ENCODE measurements at regions not wholly inside any gene's neighbourhood (a gene's known extent, or its start where the extent isn't known, plus 50 kb on each side); places are given as distances from the start of the nearest gene placed in this dataset.

- no peak for DNase-seq (ENCODE audit: low read depth, low spot score)
These were observed 117.8 kb upstream of the LGALSL start for GRCh38 chr2:64336171-64336570.

GRCh38 chr2:64337314-64337713 lies 116.6 kb upstream of the LGALSL start:
- no peak for DNase-seq (ENCODE audit: low read depth, low spot score)

- no peak for DNase-seq (ENCODE audit: low read depth, low spot score)
These were observed 115.9 kb upstream of the LGALSL start for GRCh38 chr2:64338108-64338507.

DNA sequence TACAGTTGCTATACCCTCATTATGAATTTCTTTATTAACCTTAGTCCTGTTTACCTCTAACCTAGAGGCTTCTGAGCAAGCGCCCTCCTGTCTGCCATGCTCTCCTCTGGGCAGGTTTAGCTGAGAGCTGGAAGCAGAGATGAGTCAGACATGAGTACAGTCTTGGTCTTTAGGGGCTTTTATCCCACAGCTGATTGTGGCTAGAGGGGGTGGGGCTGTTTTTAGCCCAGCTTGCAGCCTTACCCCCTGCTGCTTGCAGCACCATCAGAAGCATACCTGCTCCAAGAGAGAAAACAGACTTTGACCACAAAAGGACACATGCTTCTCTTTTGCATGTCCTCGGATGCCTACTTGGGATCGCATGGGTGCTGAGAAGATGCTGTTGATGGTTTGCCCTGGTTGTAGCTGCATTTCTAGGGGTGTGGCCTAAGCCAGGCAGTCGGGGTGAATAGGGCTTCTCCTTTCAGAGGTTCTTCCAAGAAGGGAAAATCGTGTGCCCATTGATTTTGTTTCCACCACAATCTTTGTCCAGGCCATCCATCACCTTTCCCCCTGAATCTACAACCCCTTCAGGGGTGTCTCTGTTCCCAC lies 115.0 kb upstream of the LGALSL start:
- DNase-seq (ENCODE audit: low read depth, low spot score): no peak

- no peak for DNase-seq (ENCODE audit: low read depth, low spot score)
These were observed 112.5 kb upstream of the LGALSL start for GRCh38 chr2:64341461-64341860.

DNA sequence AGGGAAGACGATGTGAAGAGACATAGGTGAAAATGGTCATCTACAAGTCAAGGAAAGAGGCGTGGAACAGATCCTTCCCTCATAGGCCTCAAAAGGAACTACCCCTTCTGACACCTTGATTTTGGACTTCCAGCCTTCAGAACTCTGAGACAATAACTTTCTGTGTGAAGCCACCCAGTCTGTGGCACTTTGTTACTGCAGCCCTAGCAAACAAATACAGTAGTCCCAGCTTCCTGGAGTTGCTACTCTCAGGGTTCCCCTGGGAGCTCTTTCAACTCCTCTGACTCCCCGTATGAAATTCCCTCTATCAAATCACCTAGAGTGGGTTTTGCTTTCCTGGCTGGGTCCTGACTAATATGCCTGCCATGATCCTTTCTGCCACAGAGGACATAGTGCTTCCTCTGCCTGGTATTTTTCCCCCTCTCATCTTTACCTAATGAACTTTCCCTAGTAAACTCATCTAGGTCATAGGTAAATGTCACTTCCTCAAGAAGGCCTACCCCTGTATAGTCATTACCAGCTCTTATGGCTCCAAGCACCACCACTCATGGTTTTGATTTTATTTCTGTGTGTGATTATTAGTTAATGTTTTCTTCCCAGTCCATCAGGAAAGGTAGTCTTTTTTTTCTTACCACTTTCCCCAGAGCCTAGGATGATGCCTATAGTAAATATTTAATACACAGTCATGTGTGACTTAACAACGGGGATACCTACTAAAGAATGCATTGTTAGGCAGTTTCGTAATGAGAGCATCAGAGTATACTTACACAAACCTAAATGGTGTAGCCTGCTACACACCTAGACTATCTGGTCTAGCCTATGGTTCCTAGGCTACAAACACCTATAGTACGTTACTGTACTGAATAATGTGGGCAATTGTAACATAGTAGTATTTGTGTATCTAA lies 111.5 kb upstream of the LGALSL start:
- DNase-seq (ENCODE audit: low read depth, low spot score): no peak

- DNase-seq (ENCODE audit: low read depth, low spot score): no peak
These were observed 108.9 kb upstream of the LGALSL start for GRCh38 chr2:64344999-64345576.

GRCh38 chr2:64345998-64346397 lies 108.0 kb upstream of the LGALSL start:
- no peak for DNase-seq (ENCODE audit: low read depth, low spot score)

GRCh38 chr2:64348386-64349130 lies 105.4 kb upstream of the LGALSL start:
- DNase-seq (ENCODE audit: low read depth, low spot score): no peak

GRCh38 chr2:64349131-64349530 lies 104.8 kb upstream of the LGALSL start:
- DNase-seq (ENCODE audit: low read depth, low spot score): no peak

DNA sequence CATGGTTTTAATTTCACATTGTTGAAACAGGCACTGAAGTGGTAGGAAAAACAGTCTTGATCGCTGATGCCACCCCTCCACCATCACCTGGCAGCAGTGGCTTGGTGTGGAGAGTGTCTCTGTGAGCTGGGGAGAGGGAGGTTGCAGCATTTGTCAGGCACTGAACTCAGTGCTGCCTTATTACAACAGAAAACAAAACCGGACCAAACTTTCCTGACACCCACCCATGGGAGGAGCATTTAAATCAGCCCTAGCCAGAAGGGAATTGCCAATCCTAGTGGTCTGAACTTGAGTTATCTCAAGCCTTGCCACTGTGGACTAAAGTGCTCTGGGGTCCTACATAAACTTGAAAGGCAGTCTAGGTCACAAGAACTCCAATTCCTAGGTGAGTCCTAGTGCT lies 103.0 kb upstream of the LGALSL start:
- DNase-seq (ENCODE audit: low read depth, low spot score): no peak

- no peak for DNase-seq (ENCODE audit: low read depth, low spot score)
These were observed 101.7 kb upstream of the LGALSL start for GRCh38 chr2:64352292-64352691.

GRCh38 chr2:64354857-64355680 lies 98.9 kb upstream of the LGALSL start:
- DNase-seq (ENCODE audit: low read depth, low spot score): no peak

DNA sequence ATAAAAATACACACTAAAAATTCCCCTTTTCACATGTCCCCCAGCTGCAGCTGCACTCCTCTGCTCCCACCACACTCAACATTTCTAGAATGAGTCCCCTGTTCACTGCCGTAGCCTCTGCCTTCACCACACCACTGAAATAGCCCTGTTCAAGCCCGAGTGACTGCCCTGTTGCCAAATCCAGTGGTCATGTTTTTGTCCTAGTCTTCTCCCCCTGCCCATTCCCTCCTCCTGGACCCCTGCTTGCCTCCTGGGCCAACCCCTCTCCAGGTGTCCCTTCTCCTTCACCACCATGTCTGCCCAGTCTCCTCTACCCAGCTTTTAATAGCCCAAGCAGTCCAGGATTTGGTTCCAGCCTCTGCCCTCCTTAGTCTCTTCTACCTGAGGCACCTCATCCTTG lies 97.1 kb upstream of the LGALSL start:
- DNase-seq (ENCODE audit: low read depth, low spot score): no peak

DNA sequence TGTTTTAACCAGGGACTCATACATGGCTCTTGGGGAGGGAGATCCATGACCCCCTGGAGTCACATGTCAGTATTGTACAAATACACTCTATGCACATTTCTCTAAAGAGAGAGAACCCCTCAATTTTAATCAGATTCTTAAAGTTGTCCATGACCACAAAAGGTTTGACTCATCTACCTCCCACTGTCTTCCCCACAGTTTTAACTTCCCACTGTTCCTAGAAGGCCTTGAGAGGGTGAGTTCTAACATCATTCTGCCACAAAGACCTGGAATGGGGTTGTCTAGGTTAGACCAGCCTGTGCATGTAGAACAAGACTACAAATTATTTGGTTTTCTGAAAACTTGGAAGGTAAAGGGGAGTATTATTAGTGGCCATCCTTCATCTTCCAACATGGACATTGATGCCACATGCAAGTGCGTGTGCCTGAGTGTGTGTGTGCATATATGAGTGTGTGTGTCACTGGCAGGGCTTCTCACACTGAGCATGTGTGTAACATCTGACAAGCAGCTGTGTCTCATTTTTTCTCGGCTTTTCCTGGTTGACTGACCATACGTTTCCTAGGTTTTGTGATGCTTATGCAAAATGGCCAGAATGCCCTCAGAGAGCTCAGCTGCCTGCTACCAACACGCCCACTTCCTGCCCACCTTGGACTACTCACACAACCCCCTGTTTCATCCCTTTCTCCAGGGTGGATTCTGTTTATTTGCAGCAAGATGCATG lies 94.6 kb upstream of the LGALSL start:
- no peak for DNase-seq (ENCODE audit: low read depth, low spot score)

DNA sequence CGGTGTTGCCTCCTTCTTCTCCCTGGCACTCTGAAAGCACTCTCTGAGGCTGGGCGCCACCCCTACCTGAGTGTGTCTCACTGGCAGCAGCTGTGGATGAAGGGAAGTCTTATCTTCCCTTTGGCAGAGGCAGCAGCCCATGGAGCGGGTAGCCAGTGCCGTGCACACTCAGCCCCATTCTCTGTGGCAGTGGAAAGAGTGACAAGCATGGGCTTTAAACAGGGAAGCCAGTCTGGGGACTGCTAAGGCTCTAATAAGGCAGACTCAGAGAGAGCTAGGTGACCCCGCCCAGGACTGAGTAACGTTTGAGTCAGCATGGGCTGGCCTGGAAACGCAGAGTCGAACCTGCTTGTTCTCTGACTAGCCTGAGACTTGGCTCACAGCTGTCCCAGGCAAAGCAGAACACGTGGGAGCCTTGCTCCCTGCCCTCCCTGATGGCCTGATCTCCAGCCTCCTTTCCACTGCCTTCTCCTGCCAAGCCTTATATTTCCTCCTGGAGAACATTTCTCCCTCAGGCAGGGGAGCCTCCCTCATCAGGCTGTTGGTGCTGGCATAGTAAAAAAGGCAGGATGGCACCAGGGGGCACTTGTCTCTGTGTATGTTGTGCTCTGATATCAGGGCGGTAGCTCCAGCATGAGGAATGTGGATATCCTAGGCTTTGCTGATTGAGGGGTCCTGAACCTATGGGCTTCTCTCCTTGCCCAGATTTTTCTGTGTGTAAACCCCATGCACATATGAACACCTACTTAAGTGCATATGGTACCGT lies 93.9 kb upstream of the LGALSL start:
- peak; percentile 49 for DNase-seq (ENCODE audit: low read depth, low spot score)

- DNase-seq (ENCODE audit: low read depth, low spot score): no peak
These were observed 92.6 kb upstream of the LGALSL start for GRCh38 chr2:64361151-64361938.

DNA sequence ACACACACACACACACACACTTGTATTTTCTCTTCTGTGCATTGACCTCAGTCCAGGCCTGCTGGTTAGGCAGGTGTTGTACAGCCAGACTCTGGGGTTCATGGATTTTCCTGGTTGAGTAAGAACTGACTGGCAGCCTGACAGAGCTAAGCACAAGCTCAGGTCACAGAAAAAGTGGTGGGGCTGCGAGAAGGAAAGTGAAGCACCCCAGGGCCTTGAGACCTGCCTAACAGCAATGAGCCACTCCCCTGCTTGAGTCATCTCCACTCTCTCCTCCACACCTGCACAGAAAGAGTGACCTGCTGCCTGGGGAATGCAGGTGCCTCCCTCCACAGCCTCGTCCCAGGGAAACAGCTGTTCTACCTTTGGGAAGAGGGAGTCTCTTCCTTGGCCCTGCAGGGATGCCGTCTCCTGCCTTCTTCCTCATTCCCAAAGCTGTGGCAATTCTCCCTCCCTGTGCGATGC lies 91.4 kb upstream of the LGALSL start:
- DNase-seq (ENCODE audit: low read depth, low spot score): no peak

- DNase-seq (ENCODE audit: low read depth, low spot score): no peak
These were observed 90.8 kb upstream of the LGALSL start for GRCh38 chr2:64363140-64363539.

Measured in pulmonary artery endothelial cell (primary cell).